AG04450 (cell line): ENCODE measurements at regions not wholly inside any gene's neighbourhood (a gene's known extent, or its start where the extent isn't known, plus 50 kb on each side); places are given as distances from the start of the nearest gene placed in this dataset.

ENCODE experiments used
- CTCF ChIA-PET: fragments of 300-600, 350-600 bp; formaldehyde crosslinking; extraction: SDS; loops from one replicate; lab custom pipeline; 2022; ENCODE audit warnings: antibody characterized with exemption, inconsistent platforms; lab: Charles Lee
- POLR2A ChIA-PET: fragments of 350-600 bp; formaldehyde crosslinking; extraction: SDS; loops from one replicate; lab custom pipeline; 2021; ENCODE audit warnings: antibody characterized with exemption, inconsistent platforms; lab: Yijun Ruan, JAX
- DNase-seq: peaks from one replicate; pipeline ENCODE4 v3.0.0-alpha.2; 2011; ENCODE audit warnings: low read depth, low spot score
- H3K27ac ChIP-seq: one replicate; pipeline ENCODE4 v1.5.1; 2012; ENCODE audit warnings: low read depth, low read length, control low read depth
- H3K27me3 ChIP-seq: one replicate; pipeline ENCODE4 v1.6.0; 2012; ENCODE audit warnings: low read length; ENCODE audit not compliant: control insufficient read depth, insufficient read depth
- H3K4me3 ChIP-seq: 2 replicates; pipeline ENCODE4 v1.5.1; 2011; ENCODE audit warnings: mild to moderate bottlenecking, low read depth, low read length, control low read depth
- H3K9me3 ChIP-seq: 2 replicates; pipeline ENCODE4 v1.5.1; 2012; ENCODE audit warnings: low read length; ENCODE audit not compliant: control insufficient read depth, insufficient read depth
- TF ChIP-seq, protein P1 (sequence below): IDR thresholded peaks from 2 replicates; pipeline ENCODE4 v1.5.1; 2011; ENCODE audit warnings: low read depth, low read length, control low read depth, inconsistent platforms

DNA sequence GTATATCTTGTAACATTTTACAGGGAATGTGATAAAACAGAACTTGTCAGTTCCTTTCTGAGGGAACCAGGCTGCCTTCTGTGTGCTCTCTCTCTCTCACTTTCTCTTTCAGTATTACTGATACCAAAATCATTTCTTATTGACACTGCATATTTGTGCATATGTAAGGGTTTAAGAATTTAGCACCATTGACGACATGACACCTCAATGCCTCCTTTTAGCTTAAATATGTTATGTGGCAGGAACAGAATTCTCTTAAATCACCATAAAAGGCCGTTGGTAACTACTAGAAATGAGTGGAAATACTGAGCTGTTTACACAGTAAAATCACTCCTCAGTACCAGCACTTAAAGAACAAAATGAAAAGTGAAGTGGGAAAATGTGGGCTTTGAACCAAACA lies 457.7 kb upstream of the SYT1 start:
- TF ChIP-seq, protein P1, sequence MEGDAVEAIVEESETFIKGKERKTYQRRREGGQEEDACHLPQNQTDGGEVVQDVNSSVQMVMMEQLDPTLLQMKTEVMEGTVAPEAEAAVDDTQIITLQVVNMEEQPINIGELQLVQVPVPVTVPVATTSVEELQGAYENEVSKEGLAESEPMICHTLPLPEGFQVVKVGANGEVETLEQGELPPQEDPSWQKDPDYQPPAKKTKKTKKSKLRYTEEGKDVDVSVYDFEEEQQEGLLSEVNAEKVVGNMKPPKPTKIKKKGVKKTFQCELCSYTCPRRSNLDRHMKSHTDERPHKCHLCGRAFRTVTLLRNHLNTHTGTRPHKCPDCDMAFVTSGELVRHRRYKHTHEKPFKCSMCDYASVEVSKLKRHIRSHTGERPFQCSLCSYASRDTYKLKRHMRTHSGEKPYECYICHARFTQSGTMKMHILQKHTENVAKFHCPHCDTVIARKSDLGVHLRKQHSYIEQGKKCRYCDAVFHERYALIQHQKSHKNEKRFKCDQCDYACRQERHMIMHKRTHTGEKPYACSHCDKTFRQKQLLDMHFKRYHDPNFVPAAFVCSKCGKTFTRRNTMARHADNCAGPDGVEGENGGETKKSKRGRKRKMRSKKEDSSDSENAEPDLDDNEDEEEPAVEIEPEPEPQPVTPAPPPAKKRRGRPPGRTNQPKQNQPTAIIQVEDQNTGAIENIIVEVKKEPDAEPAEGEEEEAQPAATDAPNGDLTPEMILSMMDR: no peak
- H3K4me3 ChIP-seq: peak overlapping the region; percentile 0; the same call in 1 of the 2 replicates
- H3K27me3 ChIP-seq: no peaks in the 10 kb centered on the region
- no peak overlapping the region for H3K27ac ChIP-seq
- CTCF ChIA-PET: interaction anchor here (0.9 to 1.3 kb wide), 2 partner anchors 14 to 260 kb away, joined by 3 to 4 read pairs; no protein-coding TSS in a partner anchor
- POLR2A ChIA-PET: no interaction called here
- DNase-seq: no peak
- no peaks in the 10 kb centered on the region for H3K9me3 ChIP-seq

DNA sequence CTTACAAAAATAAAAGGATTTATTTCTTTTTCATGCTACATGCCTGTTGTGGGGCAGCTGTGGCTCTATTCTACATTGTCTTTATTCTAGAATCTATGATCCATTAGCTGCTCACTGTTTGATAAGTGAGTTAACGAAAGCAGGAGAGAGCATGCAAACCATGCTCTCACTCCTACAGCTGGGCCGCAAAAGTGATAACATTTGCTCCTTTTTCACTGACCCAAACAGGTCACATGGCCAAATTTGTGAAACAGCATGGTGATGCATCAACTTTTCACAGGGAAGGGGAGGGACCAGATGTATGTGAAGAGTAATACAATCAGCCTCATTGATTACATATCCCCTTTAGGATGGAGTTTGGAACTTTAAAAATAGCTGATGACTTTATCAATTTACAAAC lies 456.9 kb upstream of the SYT1 start:
- ChIA-PET POLR2A (no interaction called here), CTCF (interaction anchor here (1.3 to 1.8 kb wide), 2 partner anchors 14 to 261 kb away, joined by 3 to 4 read pairs; no protein-coding TSS in a partner anchor)
- no peak overlapping the region for H3K4me3 ChIP-seq
- no peak for DNase-seq
- H3K27ac ChIP-seq: no peak overlapping the region
- H3K27me3 ChIP-seq: no peaks in the 10 kb centered on the region
- TF ChIP-seq, protein P1: no peak
- H3K9me3 ChIP-seq: no peaks in the 10 kb centered on the region

DNA sequence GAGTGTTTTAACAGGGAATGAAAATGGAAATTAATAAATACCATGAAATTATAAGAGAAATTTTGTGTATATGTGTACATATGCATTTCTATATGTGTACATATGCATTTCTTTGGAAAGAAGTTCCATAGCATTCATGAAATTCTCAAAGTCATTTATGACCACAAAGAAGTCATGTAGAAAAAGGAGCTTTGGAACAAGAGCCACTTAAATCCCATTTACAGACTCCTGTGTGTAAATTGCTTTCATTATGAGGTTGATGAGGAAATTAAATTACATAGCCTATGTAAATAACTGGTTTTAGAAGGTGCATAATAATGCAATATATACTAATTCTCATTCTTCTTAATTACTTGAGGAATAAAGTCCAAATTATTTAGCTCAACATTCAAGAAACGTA lies 450.5 kb upstream of the SYT1 start:
- H3K4me3 ChIP-seq: no peak overlapping the region
- H3K9me3 ChIP-seq: no peaks in the 10 kb centered on the region
- no peak overlapping the region for H3K27ac ChIP-seq
- CTCF ChIA-PET: no interaction called here
- POLR2A ChIA-PET: no interaction called here
- H3K27me3 ChIP-seq: no peaks in the 10 kb centered on the region
- DNase-seq: no peak
- TF ChIP-seq, protein P1: no peak

DNA sequence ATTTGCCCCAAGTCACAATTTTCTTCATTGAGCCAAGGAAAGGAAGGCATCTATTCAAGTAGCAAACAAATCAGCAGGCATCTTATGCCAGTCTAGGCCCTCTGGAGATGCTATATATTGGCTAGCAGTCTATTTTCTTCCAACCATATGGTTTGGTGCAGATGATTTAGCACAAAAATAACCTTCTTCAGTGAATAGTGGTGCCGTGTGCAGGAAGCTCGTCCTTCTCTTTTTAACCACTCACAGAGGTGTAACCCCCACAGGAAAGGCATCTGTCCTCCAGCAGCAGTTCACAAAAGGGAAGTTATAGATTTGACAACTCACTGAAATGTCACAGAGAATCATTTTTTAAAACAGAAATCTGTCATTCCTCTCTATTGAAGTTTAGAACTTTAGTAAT lies 445.7 kb upstream of the SYT1 start:
- TF ChIP-seq, protein P1: no peak
- Histone ChIP-seq H3K27ac (no peak overlapping the region), H3K27me3 (no peaks in the 10 kb centered on the region), H3K9me3 (no peaks in the 10 kb centered on the region), H3K4me3 (no peak overlapping the region)
- no peak for DNase-seq
- ChIA-PET POLR2A (no interaction called here), CTCF (interaction anchor here (0.7 kb wide), 1 partner anchor 756 kb away, joined by 3 read pairs; no protein-coding TSS in a partner anchor)

DNA sequence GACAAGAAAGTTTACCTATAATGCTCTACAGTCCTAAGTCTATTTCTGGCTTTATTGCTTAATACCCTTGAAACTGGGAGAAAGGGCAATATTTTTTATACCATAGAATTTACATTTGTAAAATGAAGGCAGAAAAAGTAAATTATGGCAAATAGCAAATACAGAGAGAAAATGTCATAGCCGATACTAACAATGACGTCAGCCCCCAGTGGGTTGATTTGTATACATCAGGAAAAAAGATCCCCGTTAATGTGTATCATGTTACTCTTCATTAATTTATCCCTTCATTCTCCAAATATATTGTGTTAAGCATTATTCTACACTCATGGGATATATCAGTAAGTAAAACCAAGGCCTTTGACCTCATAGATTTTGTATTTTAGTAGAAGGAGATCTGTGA lies 445.1 kb upstream of the SYT1 start:
- CTCF ChIA-PET: no interaction called here
- no peaks in the 10 kb centered on the region for H3K9me3 ChIP-seq
- TF ChIP-seq, protein P1: no peak
- no peaks in the 10 kb centered on the region for H3K27me3 ChIP-seq
- POLR2A ChIA-PET: no interaction called here
- DNase-seq: no peak
- no peak overlapping the region for H3K27ac ChIP-seq
- H3K4me3 ChIP-seq: no peak overlapping the region
